Right atrium auricular region (tissue), 2 donors: ENCODE measurements at regions not wholly inside any gene's neighbourhood (a gene's known extent, or its start where the extent isn't known, plus 50 kb on each side); places are given as distances from the start of the nearest gene placed in this dataset.
A peak's percentile ranks its signal among the peaks of the same experiment; 100 is the strongest.

Experiments
- DNase-seq: peaks from one replicate; pipeline ENCODE4 v3.0.0-alpha.2; 2019; ENCODE audit warnings: low spot score
- H3K27ac ChIP-seq, 2 donors: fragments of 200-600 bp; sonication (generic); 1 replicate in 1 of 2; 2 replicates in 1 of 2; pipeline ENCODE4 v1.5.1; 2016 to 2019
- H3K27me3 ChIP-seq, 2 donors: fragments of 200-600 bp; sonication (generic); one replicate each; pipeline versions ENCODE4 v1.5.1 to v1.6.0; 2017 to 2019
- H3K36me3 ChIP-seq: fragments of 200-600 bp; sonication (generic); one replicate; pipeline ENCODE4 v1.5.1; 2016
- H3K4me1 ChIP-seq, 2 donors: fragments of 200-600 bp; sonication (generic); one replicate each; pipeline versions ENCODE4 v1.5.1 to v1.6.0; 2017 to 2019
- H3K4me3 ChIP-seq, 2 donors: fragments of 200-600 bp; sonication (generic); 1 replicate in 1 of 2; 2 replicates in 1 of 2; pipeline ENCODE4 v1.5.1; 2017 to 2019; ENCODE audit warnings: mild to moderate bottlenecking in 1 of 2, moderate library complexity in 1 of 2
- H3K9me3 ChIP-seq, 2 donors: fragments of 200-600 bp; sonication (generic); one replicate each; pipeline ENCODE4 v1.5.1; 2019
- TF ChIP-seq, protein P1 (sequence below), 2 donors: fragments of 200-600 bp; sonication (generic); IDR thresholded peaks; one replicate each; pipeline ENCODE4 v1.5.1; 2019; ENCODE audit warnings: antibody characterized with exemption in 2 of 2

DNA sequence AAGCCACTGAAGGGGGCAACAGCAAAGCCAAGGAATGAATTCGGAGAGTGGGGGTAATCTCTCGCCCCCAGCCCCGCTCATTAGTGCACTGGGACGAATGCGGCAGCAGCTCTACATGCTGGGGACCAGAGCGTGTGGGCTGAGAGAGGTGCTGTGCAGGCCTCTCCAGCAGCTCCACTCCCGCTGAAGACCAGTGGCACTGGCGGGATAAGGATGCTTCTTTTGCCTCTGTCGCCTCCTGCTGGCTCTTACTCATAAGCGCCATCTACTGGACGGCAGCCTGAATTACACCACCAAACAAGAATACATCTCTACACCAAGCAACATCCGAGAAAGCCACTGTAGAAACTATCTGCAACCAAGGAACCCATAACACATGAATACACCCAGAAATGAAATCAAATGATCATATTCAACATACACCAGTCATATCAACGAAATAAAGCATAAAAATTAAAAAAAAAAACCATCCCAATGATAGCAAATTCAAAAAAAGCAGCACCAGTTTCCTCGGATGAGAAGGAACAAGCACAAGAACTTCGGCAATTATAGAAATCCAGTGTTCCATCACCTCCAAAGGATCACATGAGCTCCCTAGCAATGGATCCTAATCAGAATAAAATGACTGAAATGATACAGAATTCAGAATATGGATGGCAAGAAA lies 79.0 kb upstream of the TMEM168 start:
- TF ChIP-seq, protein P1, sequence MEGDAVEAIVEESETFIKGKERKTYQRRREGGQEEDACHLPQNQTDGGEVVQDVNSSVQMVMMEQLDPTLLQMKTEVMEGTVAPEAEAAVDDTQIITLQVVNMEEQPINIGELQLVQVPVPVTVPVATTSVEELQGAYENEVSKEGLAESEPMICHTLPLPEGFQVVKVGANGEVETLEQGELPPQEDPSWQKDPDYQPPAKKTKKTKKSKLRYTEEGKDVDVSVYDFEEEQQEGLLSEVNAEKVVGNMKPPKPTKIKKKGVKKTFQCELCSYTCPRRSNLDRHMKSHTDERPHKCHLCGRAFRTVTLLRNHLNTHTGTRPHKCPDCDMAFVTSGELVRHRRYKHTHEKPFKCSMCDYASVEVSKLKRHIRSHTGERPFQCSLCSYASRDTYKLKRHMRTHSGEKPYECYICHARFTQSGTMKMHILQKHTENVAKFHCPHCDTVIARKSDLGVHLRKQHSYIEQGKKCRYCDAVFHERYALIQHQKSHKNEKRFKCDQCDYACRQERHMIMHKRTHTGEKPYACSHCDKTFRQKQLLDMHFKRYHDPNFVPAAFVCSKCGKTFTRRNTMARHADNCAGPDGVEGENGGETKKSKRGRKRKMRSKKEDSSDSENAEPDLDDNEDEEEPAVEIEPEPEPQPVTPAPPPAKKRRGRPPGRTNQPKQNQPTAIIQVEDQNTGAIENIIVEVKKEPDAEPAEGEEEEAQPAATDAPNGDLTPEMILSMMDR (IDR thresholded peaks at IDR 0.05): peak; percentile 29 to 67
- Histone ChIP-seq H3K27me3 (no peaks in the 10 kb centered on the region), H3K9me3 (peaks cover 0 to 7% of the 10 kb centered on the region in 2 donors), H3K36me3 (no peaks in the 10 kb centered on the region), H3K4me1 (peaks cover 0 to 24% of the 10 kb centered on the region in 2 donors), H3K4me3 (no peak overlapping the region), H3K27ac (peak overlapping the region; percentile 25 to 48)
- DNase-seq: no peak

GRCh38 chr7:112868609-112869008 lies 78.4 kb upstream of the TMEM168 start:
- Histone ChIP-seq H3K4me3 (no peak overlapping the region), H3K36me3 (no peaks in the 10 kb centered on the region), H3K4me1 (peaks cover 0 to 24% of the 10 kb centered on the region in 2 donors), H3K27ac (peak overlapping the region; percentile 25 to 48), H3K27me3 (no peaks in the 10 kb centered on the region), H3K9me3 (peaks cover 0 to 6% of the 10 kb centered on the region in 2 donors)
- no peak for DNase-seq
- TF ChIP-seq, protein P1 (IDR thresholded peaks at IDR 0.05): no peak

- Histone ChIP-seq H3K27me3 (no peaks in the 10 kb centered on the region), H3K9me3 (peaks cover 0 to 6% of the 10 kb centered on the region in 2 donors), H3K36me3 (no peaks in the 10 kb centered on the region), H3K4me1 (peaks cover 0 to 24% of the 10 kb centered on the region in 2 donors), H3K27ac (no peak overlapping the region), H3K4me3 (no peak overlapping the region)
- DNase-seq: no peak
- TF ChIP-seq, protein P1 (IDR thresholded peaks at IDR 0.05): no peak
These were observed 76.2 kb upstream of the TMEM168 start for GRCh38 chr7:112866424-112866823.

DNA sequence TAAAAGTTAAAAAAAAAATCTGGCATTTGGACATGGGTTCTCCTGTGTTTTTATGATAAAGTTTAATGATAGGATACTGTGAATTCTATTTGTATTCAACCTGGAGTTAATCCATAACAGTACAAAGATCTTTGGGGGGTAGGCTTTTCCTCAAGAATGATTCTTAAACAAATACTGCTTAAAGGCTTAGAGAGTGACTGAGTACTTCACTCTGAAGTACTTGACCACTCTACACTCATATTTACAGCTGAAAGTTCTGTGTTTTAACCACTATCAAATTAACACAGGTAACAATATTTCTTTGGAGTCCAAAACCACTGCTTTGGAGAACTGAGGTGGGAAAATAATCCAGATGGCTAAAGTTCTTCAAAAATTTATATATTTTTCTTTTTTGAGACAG lies 74.2 kb upstream of the TMEM168 start:
- Histone ChIP-seq H3K4me3 (no peak overlapping the region), H3K4me1 (peaks cover 0 to 24% of the 10 kb centered on the region in 2 donors), H3K9me3 (no peaks in the 10 kb centered on the region), H3K27me3 (no peaks in the 10 kb centered on the region), H3K36me3 (no peaks in the 10 kb centered on the region), H3K27ac (no peak overlapping the region)
- no peak for DNase-seq
- TF ChIP-seq, protein P1 (IDR thresholded peaks at IDR 0.05): no peak

GRCh38 chr7:112858838-112859237 lies 68.6 kb upstream of the TMEM168 start:
- no peak for DNase-seq
- H3K27me3 ChIP-seq: no peaks in the 10 kb centered on the region
- H3K4me3 ChIP-seq: no peak overlapping the region
- TF ChIP-seq, protein P1 (IDR thresholded peaks at IDR 0.05): no peak
- H3K4me1 ChIP-seq: no peaks in the 10 kb centered on the region
- H3K27ac ChIP-seq: no peak overlapping the region
- H3K36me3 ChIP-seq: no peaks in the 10 kb centered on the region
- H3K9me3 ChIP-seq: no peaks in the 10 kb centered on the region

DNA sequence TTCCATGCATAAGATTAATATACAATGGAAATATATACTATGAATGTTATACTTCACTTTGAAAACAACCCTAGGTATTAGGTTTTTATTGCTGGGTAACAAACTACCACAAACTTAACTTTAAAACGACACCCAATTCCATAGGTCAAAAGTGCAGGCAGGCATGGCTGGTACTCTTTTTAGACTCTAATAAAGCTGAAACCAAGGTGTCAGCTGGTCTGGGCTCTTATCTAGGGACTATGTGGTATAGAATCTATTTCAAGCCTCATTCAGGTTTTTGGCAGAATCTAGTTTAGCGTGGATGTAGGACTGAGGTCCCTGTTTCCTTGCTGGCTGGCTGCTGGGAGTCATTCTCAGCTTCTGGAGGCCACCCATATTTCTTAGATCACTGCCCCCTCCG lies 65.0 kb upstream of the TMEM168 start:
- DNase-seq: no peak
- no peaks in the 10 kb centered on the region for H3K36me3 ChIP-seq

More for the DNA sequence above, 65.0 kb upstream of the TMEM168 start:
- Histone ChIP-seq H3K4me1 (peaks cover 0 to 6% of the 10 kb centered on the region in 2 donors), H3K27me3 (no peaks in the 10 kb centered on the region), H3K4me3 (no peak overlapping the region), H3K27ac (no peak overlapping the region), H3K9me3 (no peaks in the 10 kb centered on the region)
- TF ChIP-seq, protein P1 (IDR thresholded peaks at IDR 0.05): no peak
